ENCODE measurements at regions not wholly inside any gene's neighbourhood (a gene's known extent, or its start where the extent isn't known, plus 50 kb on each side); places are given as distances from the start of the nearest gene placed in this dataset.

DNA sequence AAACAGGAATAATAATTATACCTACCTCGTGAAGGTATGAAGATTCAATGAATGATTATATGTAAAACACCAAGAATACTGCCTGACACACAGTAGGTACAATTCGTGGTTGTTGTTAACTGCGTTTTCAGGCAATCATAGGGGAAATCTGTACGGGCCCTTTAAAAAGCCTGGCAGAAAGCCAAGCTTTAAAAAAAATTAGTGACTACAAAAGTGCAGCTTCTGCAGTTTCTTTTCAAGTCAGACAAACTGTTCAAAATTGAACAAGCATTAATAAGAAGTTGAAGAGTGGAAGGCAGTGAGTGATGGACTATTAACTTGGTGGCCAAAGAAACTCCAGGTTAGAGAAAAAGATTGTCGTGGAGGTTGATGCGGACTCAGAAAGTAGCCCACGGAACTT is 85.9 kb upstream of the TRIO start:
- ATAC-seq = no peak
- intact Hi-C loops (cut with DNase I) = no loop called here
- DNase-seq (ENCODE audit: missing footprints) = no peak

DNA sequence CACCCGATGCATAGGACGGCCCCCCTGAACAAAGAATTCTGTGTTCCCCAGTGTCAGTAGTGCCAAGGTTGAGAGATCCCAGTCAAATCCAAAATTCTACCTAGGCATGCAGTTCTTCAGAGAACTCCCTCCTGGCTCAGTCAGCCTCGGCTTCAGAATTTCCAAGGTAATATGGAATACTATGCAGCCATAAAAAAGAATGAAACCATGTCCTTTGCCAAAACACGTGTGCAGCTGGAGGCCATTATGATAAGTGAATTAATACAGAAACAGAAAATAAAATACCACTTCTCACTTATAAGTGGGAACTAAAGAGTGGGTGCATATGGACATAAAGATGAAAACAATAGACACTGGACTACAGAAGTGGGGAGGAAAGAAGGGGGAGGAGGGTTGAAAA is 87.1 kb upstream of the TRIO start:
- intact Hi-C loops (cut with DNase I) = no loop called here
- DNase-seq (ENCODE audit: missing footprints) = no peak
- ATAC-seq = no peak

DNA sequence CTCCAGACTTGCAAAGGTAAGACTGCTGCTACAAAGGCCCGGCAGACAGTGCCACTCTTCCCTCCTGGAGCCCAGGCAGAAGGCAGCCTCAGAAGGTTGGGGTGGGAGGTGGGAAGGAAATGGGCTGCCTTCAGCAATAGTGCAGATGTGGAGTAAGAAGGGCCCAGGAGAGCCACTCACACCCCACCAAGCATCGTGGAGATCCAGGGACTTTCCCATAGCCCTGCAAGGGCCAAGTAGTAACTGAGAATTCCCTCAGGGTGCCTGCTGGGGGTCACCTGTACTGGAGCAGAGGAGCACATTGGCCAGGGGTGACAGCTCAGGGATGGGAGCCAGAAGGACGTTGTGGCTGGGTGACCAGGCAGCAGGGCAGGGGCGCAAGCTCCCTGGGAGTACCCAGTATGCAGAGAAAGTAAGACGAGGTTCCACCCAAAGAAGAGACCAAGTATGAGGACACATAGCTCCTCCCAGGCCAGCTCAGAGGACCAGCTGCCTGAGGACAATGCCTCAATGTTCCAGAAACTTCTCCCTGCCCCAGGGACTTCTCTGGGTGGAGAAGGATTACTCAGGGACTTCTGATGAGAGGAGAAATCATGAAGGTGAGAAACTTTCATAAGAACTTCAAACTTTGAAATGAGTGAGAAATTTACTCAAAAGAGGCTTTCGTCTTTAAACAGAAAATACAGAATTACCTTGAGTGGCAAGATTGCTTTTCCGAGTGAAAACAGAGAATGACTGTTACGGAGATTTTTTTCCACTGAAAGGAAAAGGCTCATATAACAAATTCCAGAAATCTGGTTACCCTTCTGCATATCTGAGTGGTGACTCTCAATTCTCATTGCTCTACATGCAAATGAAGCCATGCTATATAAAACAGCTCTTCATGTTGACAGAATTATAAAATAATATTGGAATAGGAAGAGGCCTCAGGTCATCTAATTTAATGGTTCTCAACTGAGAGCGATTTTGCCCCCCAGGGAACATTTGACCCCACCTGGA is 87.9 kb upstream of the TRIO start:
- ATAC-seq = no peak
- intact Hi-C loops (cut with DNase I) = no loop called here
- no peak for DNase-seq (ENCODE audit: missing footprints)

DNA sequence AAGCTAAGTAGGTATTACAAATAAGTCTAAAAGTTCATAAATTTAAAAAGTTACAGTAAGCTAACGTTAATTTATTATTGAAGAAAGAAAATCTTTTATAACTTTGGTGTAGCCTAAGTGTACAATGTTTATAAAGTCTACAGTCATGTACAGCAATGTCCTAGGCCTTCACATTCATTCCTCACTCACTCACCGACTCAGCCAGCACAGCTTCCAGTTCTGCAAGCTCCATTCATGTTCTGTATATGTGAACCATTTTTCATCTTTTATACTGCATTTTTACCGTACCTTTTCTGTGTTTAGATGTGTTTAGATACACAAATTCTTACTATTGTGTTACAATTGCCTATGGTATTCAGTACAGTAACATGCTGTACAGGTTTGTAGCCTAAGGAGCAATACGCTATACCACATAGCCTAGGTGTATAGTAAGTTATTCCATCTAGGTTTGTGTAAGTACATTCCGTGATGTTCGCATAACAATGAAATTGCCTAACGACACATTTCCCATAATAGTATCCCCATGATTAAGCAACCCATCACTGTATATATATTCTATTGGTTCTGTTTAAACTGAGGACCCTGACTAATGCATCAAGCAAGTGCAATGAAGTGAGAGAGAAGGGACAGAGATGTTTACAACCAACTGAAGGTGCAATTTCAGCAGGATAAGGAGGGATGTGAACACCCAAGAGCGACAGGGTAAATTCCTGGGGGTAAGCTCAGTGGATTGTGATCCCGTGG is 88.9 kb upstream of the TRIO start:
- ATAC-seq (no peak), DNase-seq (ENCODE audit: missing footprints) (no peak)
- intact Hi-C loops (cut with DNase I) = no loop called here

DNA sequence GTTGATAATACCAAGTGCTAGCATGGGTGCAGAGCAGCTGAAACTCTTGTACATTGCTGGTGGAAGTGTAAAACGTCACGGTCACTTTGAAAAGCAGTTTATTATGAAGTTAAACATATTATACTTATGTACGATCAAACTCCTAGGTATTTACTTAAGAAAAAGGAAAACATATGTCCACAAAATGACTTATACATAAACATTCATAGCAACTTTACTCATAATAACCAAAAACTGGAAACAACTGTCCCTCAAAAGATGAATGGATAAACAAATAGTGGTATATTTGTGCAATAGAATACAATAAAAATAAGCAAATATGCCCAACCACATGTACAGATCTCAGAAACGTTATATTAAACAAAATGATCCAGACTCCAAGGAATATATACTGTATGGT is 92.3 kb upstream of the TRIO start:
- intact Hi-C loops (cut with DNase I) = no loop called here
- ATAC-seq (no peak), DNase-seq (ENCODE audit: missing footprints) (no peak)

- ATAC-seq (no peak), DNase-seq (ENCODE audit: missing footprints) (no peak)
- intact Hi-C loops (cut with DNase I) = no loop called here
Measured at GRCh38 chr5:14048434-14048833, 94.7 kb upstream of the TRIO start.

- ATAC-seq = no peak
Measured at GRCh38 chr5:14041528-14042192, 97.2 kb upstream of the DNAH5 start.

GRCh38 chr5:14040542-14040941 is 96.1 kb upstream of the DNAH5 start:
- DNase-seq (ENCODE audit: missing footprints) (no peak), ATAC-seq (no peak)
- intact Hi-C loops (cut with DNase I) = no loop called here

More at GRCh38 chr5:14041528-14042192, 97.2 kb upstream of the DNAH5 start:
- intact Hi-C loops (cut with DNase I) = no loop called here
- no peak for DNase-seq (ENCODE audit: missing footprints)

GRCh38 chr5:14039576-14039975 is 95.1 kb upstream of the DNAH5 start:
- ATAC-seq (no peak), DNase-seq (ENCODE audit: missing footprints) (no peak)
- intact Hi-C loops (cut with DNase I) = no loop called here

DNA sequence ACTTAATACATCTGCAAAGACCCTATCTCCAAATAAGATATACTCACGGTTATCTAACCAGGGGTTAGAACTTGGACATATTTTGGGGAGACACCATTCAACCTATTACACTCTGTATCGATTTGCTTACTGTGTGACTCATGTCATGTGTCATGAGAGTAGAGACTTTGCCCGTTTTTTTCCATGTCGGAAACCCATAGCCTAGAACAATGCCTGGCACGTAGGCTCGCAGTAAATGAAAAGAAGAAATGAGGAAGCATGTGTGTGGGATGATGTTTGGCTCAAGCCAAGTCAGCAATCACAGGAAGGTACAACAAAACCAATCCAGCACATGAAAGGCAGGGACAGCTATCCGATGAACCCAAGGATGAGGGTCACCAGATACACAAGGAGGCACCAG is 94.6 kb upstream of the DNAH5 start:
- ATAC-seq (no peak), DNase-seq (ENCODE audit: missing footprints) (no peak)
- intact Hi-C loops (cut with DNase I) = no loop called here

DNA sequence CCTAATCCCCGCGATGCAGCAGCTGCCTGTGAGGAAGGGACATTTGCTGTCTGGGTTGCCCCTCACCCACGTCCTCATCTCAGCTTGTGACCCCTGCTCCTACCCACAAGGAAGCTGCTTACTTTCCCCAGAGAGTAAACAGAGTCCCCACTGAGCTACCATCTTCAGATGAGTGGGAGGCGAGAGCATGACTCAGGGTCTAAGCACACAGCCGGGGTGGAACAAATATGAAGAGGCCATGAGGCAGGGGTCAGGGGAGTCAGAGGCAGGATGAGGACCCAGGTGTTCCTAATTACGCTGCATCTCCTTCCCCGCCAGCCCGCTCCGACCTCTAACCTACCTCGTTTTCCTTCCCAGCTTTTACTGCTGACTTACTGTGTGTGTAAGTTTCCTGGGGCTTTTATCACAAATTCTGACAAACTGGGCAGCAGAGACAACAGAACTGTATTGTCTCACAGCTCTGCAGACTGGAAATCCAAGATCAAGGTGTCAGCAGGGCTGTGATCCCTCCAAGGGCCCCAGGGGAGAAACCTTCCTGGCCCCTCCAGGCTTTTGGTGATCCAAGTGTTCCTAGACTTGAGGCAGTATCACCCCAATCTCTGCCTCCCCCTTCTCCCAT is 94.0 kb upstream of the DNAH5 start:
- no peak for DNase-seq (ENCODE audit: missing footprints)
- intact Hi-C loops (cut with DNase I) = no loop called here
- no peak for ATAC-seq

DNA sequence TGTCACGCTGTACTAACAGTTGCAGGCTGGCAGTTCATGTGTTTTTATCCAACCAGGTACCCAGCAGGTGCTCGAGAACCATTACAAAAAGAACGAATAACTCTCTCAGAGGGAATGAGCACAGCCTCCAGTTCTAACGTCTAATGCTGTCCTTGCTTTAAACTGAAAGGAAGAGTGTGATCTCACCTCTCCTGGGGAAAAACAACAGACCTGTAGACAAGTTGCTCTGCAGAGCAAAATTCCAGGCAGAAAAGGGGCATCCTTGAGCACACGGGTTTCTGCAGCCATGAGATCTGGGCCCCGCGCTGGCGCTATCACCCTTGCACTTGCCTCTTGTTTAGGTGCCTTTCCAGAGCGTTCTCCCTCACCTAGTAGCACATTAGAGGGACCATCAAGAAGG is 92.5 kb upstream of the DNAH5 start:
- intact Hi-C loops (cut with DNase I) = no loop called here
- ATAC-seq (no peak), DNase-seq (ENCODE audit: missing footprints) (no peak)

DNA sequence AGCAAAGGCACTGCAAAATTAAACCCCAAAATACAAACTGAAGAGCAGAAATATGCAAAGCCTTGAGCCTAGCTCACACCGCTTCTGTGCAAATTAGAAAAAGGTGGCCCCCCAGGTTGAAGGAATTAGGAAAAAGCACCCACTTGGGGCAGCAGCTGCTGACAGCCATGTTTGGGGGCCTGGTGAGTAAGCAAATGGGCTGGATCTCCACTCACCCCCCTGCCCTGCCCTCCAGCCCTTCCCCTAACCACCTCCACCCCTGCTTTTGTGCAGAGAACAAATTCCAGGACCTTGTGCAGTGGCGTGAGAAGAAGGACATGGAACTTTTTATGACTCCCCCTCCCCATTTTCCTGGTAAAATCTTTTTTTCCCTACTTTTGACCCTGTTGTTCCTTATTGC is 92.0 kb upstream of the DNAH5 start:
- intact Hi-C loops (cut with DNase I) = no loop called here
- ATAC-seq (no peak), DNase-seq (ENCODE audit: missing footprints) (no peak)

DNA sequence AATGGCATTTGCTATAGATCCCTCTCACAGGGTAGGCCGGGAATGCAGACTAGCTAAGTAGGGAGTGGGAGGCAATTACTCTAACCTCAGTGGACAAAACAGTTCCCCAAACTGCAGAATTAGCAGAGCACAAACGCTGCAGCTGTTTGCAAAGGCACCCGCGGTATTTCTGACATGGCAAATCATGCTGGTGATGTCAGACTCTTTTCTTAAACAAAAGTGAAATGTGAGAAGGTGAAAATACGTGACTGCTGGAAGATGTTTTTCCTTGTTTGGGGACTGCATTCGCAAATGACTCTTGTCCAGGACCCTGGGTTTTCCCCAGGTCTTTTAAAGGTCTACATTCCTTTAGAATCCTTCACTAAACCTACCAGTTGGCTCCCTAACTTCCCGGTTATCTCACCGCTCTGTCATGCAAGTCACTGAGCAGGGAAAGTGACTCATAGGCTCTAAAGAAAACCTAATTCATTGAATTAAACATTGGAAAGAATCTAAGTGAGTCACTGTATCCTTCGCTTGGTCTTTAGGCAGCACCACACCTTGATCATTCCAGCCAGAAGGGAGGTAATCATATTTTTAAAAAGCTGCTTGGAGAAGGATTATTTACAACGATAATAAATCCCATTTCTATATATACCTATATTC is 91.5 kb upstream of the DNAH5 start:
- DNase-seq (ENCODE audit: missing footprints) (no peak), ATAC-seq (peak; percentile 49)
- intact Hi-C loops (cut with DNase I) = no loop called here

GRCh38 chr5:14034963-14035362 is 90.5 kb upstream of the DNAH5 start:
- ATAC-seq = no peak
- intact Hi-C loops (cut with DNase I) = no loop called here
- no peak for DNase-seq (ENCODE audit: missing footprints)

- intact Hi-C loops (cut with DNase I) = no loop called here
- no peak for DNase-seq (ENCODE audit: missing footprints)
- ATAC-seq = no peak
Measured at GRCh38 chr5:14032918-14033317, 88.4 kb upstream of the DNAH5 start.

- ATAC-seq (no peak), DNase-seq (ENCODE audit: missing footprints) (no peak)
- intact Hi-C loops (cut with DNase I) = no loop called here
Measured at GRCh38 chr5:14028938-14029584, 84.6 kb upstream of the DNAH5 start.

DNA sequence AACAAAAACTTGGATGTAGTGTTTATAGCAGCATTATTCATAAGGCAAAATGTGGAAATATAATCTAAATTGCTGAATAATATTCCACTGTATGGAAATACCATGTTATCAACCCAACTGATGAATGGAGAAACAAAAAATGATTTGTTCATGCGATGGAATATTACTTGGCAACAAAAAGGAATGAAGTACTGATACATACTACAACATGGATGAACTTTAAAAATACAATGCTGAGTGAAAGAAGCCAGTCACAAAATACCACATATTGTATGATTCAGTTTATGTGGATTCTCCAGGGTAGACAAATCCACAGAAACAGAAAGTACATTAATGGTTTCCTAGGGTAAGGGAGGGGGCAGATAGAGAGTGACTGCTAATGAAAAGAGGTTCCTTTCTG is 83.7 kb upstream of the DNAH5 start:
- intact Hi-C loops (cut with DNase I) = no loop called here
- no peak for ATAC-seq
- DNase-seq (ENCODE audit: missing footprints) = no peak
